HT1080 (cell line): ENCODE measurements at regions not wholly inside any gene's neighbourhood (a gene's known extent, or its start where the extent isn't known, plus 50 kb on each side); places are given as distances from the start of the nearest gene placed in this dataset. TPM values are rescaled to one million over a fixed set of nuclear protein-coding genes. Genes with fewer than 3 reads are reported as not detected.

Source experiments
- small RNA-seq: library from RNA; depleted of rRNA; stranded (forward); fragments of <200 nt; gene quantifications from one replicate; pipeline ENCODE3, GENCODE V24; 2014

Small RNA genes lying in the stretch of these regions (small RNA-seq; reads per million reads assigned to genes)
- not detected for gene RNA5SP44
- not detected for gene RNU6-608P
